ENCODE measurements at regions not wholly inside any gene's neighbourhood (a gene's known extent, or its start where the extent isn't known, plus 50 kb on each side); places are given as distances from the start of the nearest gene placed in this dataset.
"Not testable (repeated sequence)": the region's sequence is repeated elsewhere in the genome, so short reads cannot be mapped to it uniquely, and the experiment has no call there.

GRCh38 chr4:26047795-26048194 is 133.8 kb downstream of the SMIM20 start:
- peaks cover 12% of the 10 kb centered on the region for H3K4me1 Mint-ChIP-seq (ENCODE audit: low read depth)
- H3K36me3 Mint-ChIP-seq (ENCODE audit: low read depth) = no peaks in the 10 kb centered on the region
- H3K27me3 Mint-ChIP-seq = peaks cover 23% of the 10 kb centered on the region
- H3K9me3 Mint-ChIP-seq = no peaks in the 10 kb centered on the region
- no peak for DNase-seq
- H3K4me3 Mint-ChIP-seq = no peak overlapping the region
- H3K27ac Mint-ChIP-seq = no peak overlapping the region

DNA sequence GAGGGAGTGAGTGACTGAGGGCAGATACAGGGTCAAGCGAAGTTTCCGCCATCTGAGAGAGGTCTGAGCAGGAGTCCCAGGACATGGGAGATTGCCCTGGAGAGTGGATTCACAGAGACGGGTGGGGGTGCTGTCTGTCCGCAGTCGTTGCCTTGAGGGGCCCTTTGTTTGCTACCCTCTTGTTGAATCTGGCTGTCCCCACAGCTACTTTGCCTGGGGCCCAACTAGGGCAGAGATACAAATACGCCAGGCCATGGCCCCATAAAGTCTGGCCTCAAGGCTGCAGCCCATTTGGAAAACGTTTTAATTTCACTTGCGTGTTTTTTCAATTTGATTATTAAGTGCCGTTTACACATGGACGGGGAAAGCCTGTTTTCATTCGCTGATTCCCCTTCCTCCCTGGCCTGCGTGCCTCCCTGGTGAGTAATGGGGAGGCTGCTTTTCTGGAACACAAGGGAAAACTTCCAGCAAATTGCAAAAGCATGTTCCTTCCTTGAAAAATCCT is 134.4 kb downstream of the SMIM20 start:
- Mint-ChIP-seq H3K36me3 (ENCODE audit: low read depth) (no peaks in the 10 kb centered on the region), H3K9me3 (no peaks in the 10 kb centered on the region), H3K27me3 (peaks cover 23% of the 10 kb centered on the region), H3K27ac (no peak overlapping the region), H3K4me3 (no peak overlapping the region), H3K4me1 (ENCODE audit: low read depth) (peaks cover 12% of the 10 kb centered on the region)
- DNase-seq = no peak

- peaks cover 12% of the 10 kb centered on the region for H3K4me1 Mint-ChIP-seq (ENCODE audit: low read depth)
- DNase-seq = no peak
- no peak overlapping the region for H3K27ac Mint-ChIP-seq
- no peaks in the 10 kb centered on the region for H3K9me3 Mint-ChIP-seq
- no peak overlapping the region for H3K4me3 Mint-ChIP-seq
- peaks cover 23% of the 10 kb centered on the region for H3K27me3 Mint-ChIP-seq
- H3K36me3 Mint-ChIP-seq (ENCODE audit: low read depth) = no peaks in the 10 kb centered on the region
Observed at GRCh38 chr4:26048950-26049349, 134.9 kb downstream of the SMIM20 start.

DNA sequence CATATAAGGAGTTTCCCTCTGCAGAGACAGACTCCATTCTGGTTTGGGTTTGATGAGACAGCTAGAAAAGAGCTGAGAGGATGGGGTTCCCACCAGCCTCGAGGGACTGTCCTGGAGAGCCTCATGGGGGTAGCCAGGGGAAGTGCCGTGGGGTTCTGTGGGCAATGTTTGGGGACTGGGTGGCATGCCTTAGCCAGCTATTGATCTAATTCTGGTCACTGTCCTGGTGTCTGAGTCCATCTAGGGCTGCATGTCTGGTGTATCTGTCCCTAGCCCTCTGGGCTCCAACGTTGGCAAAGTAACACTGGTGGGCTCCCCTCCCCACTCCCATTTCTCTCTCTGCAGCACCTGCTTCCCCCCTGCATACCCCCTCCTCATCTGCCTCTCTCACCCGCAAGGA is 135.4 kb downstream of the SMIM20 start:
- no peaks in the 10 kb centered on the region for H3K9me3 Mint-ChIP-seq
- no peak for DNase-seq
- H3K4me3 Mint-ChIP-seq = no peak overlapping the region
- H3K27ac Mint-ChIP-seq = no peak overlapping the region
- H3K36me3 Mint-ChIP-seq (ENCODE audit: low read depth) = no peaks in the 10 kb centered on the region
- H3K4me1 Mint-ChIP-seq (ENCODE audit: low read depth) = peaks cover 7% of the 10 kb centered on the region
- H3K27me3 Mint-ChIP-seq = peaks cover 21% of the 10 kb centered on the region

DNA sequence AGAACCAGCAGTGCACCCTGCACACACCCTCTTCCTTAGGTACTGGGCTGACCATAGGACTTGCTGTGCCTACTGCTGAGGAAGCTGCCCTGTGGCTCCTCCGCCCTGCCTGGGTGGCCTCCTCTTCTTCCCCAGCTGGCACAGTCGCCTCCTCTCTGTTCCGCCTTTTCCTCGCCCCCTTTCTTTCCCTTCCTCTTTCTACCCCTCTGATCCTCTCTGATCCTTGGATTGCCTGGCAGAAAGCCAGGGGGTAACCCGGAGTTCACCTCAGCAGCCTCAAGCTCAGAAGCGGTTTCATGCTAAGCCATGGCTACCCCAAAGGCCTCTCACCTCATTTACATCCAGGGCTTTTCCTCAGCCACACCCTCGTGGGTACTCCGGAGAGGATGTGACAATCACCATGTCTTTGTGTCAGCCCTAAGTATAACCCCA is 136.2 kb downstream of the SMIM20 start:
- Mint-ChIP-seq H3K4me1 (ENCODE audit: low read depth) (peaks cover 6% of the 10 kb centered on the region), H3K27me3 (peaks cover 21% of the 10 kb centered on the region), H3K4me3 (no peak overlapping the region), H3K27ac (no peak overlapping the region), H3K36me3 (ENCODE audit: low read depth) (no peaks in the 10 kb centered on the region), H3K9me3 (peaks cover 2% of the 10 kb centered on the region)
- no peak for DNase-seq

GRCh38 chr4:26050671-26051070 is 136.7 kb downstream of the SMIM20 start:
- Mint-ChIP-seq H3K27me3 (peaks cover 21% of the 10 kb centered on the region), H3K9me3 (peaks cover 2% of the 10 kb centered on the region), H3K4me1 (ENCODE audit: low read depth) (peaks cover 6% of the 10 kb centered on the region), H3K4me3 (no peak overlapping the region), H3K27ac (no peak overlapping the region), H3K36me3 (ENCODE audit: low read depth) (no peaks in the 10 kb centered on the region)
- no peak for DNase-seq

GRCh38 chr4:26051240-26051639 is 137.2 kb downstream of the SMIM20 start:
- Mint-ChIP-seq H3K36me3 (ENCODE audit: low read depth) (no peaks in the 10 kb centered on the region), H3K9me3 (peaks cover 2% of the 10 kb centered on the region), H3K27ac (no peak overlapping the region), H3K27me3 (peaks cover 19% of the 10 kb centered on the region), H3K4me3 (no peak overlapping the region), H3K4me1 (ENCODE audit: low read depth) (peaks cover 6% of the 10 kb centered on the region)
- no peak for DNase-seq

DNA sequence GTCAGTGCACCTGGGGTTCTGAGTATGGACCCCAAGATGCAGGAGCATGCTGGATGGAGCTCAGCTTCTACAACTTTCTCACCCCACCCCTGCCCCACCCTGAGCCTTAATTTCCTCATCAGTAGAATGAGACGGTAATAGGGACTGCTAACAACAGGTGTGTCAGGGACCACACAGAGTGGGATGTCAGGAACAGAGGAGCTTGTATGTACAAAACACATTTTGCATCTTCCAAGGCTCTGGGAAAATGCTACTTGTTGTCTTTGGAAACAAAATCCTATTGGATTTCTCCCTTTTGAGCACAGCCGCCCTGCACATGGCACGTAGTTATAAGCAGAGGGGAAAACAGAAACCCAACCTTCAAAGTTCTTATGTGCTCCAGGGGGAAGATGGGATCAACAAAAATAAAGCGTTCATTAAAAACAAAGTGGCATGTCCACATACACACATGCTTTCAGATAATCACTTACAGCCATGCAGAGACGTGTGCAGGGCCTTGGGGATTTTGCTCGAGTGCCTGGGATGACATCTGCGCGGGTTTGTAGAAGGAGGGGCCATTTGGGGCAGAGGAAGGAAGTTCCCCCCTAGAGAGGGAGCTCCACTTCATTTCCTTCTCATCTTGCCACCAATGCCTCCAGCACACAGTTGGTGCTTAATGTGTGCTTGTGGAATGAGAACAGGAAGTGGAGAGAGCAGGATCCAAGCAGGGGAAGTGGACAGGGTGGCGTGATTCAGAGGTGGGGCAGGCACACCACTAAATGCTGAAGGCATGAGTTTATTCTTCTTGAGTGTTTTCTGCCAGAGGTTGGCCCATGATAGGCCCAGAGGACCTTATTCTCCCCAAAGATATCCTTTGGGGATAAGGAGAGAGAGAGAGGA is 138.9 kb downstream of the SMIM20 start:
- peaks cover 6% of the 10 kb centered on the region for H3K9me3 Mint-ChIP-seq
- H3K4me3 Mint-ChIP-seq = no peak overlapping the region
- no peak overlapping the region for H3K27ac Mint-ChIP-seq
- peaks cover 8% of the 10 kb centered on the region for H3K4me1 Mint-ChIP-seq (ENCODE audit: low read depth)
- H3K36me3 Mint-ChIP-seq (ENCODE audit: low read depth) = no peaks in the 10 kb centered on the region
- H3K27me3 Mint-ChIP-seq = peaks cover 14% of the 10 kb centered on the region
- DNase-seq = no peak

DNA sequence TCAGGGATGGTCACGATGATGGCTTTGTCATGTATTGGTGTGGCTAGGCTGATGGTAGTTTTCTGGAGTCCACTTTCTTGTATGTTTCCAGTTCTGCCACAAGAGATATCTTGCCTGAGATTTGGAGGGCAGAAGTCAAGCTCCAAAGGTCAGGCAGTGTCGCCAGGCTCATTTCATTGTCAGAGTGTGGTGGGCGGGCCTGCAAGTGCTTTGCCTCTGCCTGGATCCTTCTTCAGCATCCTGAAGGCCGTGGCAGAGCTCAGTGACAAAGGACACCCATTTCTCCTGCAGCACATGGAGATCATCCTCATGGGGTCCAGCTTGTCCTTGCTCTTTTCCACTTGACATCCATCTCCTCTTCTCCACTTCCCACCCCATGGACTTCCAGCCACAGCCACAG is 139.7 kb downstream of the SMIM20 start:
- peaks cover 6% of the 10 kb centered on the region for H3K9me3 Mint-ChIP-seq

GRCh38 chr4:26055855-26056254 is 141.8 kb downstream of the SMIM20 start:
- H3K27me3 Mint-ChIP-seq = peaks cover 5% of the 10 kb centered on the region
- H3K4me3 Mint-ChIP-seq = no peak overlapping the region
- H3K27ac Mint-ChIP-seq = no peak overlapping the region
- H3K36me3 Mint-ChIP-seq (ENCODE audit: low read depth) = no peaks in the 10 kb centered on the region
- peaks cover 6% of the 10 kb centered on the region for H3K9me3 Mint-ChIP-seq
- no peak for DNase-seq
- H3K4me1 Mint-ChIP-seq (ENCODE audit: low read depth) = peaks cover 30% of the 10 kb centered on the region

More for the DNA sequence above, 139.7 kb downstream of the SMIM20 start:
- H3K4me3 Mint-ChIP-seq = no peak overlapping the region
- peaks cover 13% of the 10 kb centered on the region for H3K27me3 Mint-ChIP-seq
- DNase-seq = no peak
- H3K27ac Mint-ChIP-seq = no peak overlapping the region
- no peaks in the 10 kb centered on the region for H3K36me3 Mint-ChIP-seq (ENCODE audit: low read depth)
- peaks cover 15% of the 10 kb centered on the region for H3K4me1 Mint-ChIP-seq (ENCODE audit: low read depth)

DNA sequence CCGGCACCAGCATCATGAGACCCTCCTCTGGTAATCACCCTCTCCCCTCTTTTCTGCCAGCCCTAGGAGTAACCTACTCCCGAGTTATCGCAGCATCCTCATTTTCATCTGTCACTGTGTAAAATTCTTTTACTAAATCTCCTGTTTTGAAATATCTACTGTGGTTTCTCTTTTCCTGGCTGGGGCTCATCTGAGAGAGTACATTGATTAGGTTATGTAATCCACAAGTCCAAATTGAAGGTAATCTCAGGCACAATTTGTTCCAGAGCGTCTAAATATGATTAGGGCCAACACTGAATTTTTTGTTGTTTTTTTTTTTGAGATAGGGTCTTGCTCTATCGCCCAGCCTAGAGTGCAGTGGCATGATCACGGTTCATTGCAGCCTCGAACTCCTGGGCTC is 142.4 kb downstream of the SMIM20 start:
- peaks cover 34% of the 10 kb centered on the region for H3K4me1 Mint-ChIP-seq (ENCODE audit: low read depth)
- no peak overlapping the region for H3K4me3 Mint-ChIP-seq
- DNase-seq = no peak
- peaks cover 6% of the 10 kb centered on the region for H3K9me3 Mint-ChIP-seq
- no peak overlapping the region for H3K27ac Mint-ChIP-seq
- no peaks in the 10 kb centered on the region for H3K36me3 Mint-ChIP-seq (ENCODE audit: low read depth)
- H3K27me3 Mint-ChIP-seq = peaks cover 5% of the 10 kb centered on the region

- not testable (repeated sequence) for H3K36me3 Mint-ChIP-seq (ENCODE audit: low read depth); H3K27me3 Mint-ChIP-seq; H3K27ac Mint-ChIP-seq; H3K4me3 Mint-ChIP-seq; H3K9me3 Mint-ChIP-seq; DNase-seq
- peaks cover 36% of the 10 kb centered on the region for H3K4me1 Mint-ChIP-seq (ENCODE audit: low read depth)
Observed at GRCh38 chr4:26057839-26058238, 143.8 kb downstream of the SMIM20 start.

DNA sequence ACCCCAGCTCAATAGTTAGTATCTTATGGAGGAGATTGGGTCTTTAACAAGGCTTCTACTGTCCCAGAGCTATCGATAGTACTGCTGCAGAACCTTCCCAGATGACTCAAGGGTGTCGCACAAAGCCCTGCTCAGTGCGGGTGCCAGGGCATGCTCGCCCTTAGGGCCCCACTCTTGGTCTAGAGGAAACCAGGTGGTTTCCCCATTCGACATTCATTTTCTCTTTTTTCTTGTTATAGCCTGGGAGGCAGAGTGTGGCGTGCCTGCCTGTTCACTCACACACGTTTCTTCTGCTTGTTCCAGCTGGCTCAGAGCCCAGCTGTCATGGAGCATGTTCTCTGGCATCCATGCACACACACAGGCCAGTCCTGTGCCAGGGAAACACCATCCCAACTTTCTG is 144.5 kb downstream of the SMIM20 start:
- H3K27ac Mint-ChIP-seq = peak overlapping the region; percentile 60
- H3K36me3 Mint-ChIP-seq (ENCODE audit: low read depth) = no peaks in the 10 kb centered on the region
- H3K4me3 Mint-ChIP-seq = no peak overlapping the region
- peaks cover 36% of the 10 kb centered on the region for H3K4me1 Mint-ChIP-seq (ENCODE audit: low read depth)
- peak; percentile 60 for DNase-seq
- peaks cover 6% of the 10 kb centered on the region for H3K9me3 Mint-ChIP-seq
- H3K27me3 Mint-ChIP-seq = peaks cover 5% of the 10 kb centered on the region

- H3K36me3 Mint-ChIP-seq (ENCODE audit: low read depth) = no peaks in the 10 kb centered on the region
- H3K9me3 Mint-ChIP-seq = peaks cover 6% of the 10 kb centered on the region
- H3K4me3 Mint-ChIP-seq = no peak overlapping the region
- no peak for DNase-seq
- peaks cover 36% of the 10 kb centered on the region for H3K4me1 Mint-ChIP-seq (ENCODE audit: low read depth)
- no peak overlapping the region for H3K27ac Mint-ChIP-seq
- peaks cover 5% of the 10 kb centered on the region for H3K27me3 Mint-ChIP-seq
Observed at GRCh38 chr4:26059391-26060154, 145.6 kb downstream of the SMIM20 start.

DNA sequence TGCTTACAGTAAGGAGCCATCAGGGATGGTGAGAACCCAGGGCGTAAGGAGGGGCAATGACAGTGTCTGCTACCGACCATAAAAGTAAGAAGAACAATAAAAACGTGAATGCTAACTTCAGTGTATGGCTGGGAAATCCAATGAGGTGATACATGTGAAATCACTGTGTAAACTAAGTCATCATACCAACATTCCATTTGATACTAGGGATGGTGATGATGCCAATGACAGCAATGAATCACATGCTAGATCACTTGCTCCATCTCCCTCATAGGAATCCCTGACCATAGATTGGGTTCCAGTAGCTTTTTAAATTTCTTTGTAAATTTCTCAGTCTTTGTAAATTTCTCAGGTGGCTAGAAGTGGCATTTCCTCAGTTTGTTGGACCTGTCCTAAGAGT is 146.3 kb downstream of the SMIM20 start:
- H3K9me3 Mint-ChIP-seq = peaks cover 4% of the 10 kb centered on the region
- H3K27ac Mint-ChIP-seq = no peak overlapping the region
- H3K36me3 Mint-ChIP-seq (ENCODE audit: low read depth) = no peaks in the 10 kb centered on the region
- H3K4me1 Mint-ChIP-seq (ENCODE audit: low read depth) = peaks cover 30% of the 10 kb centered on the region
- H3K4me3 Mint-ChIP-seq = no peak overlapping the region
- no peak for DNase-seq
- peaks cover 5% of the 10 kb centered on the region for H3K27me3 Mint-ChIP-seq

Measured in activated T-cell treated with anti-CD3 and anti-CD28 coated beads, Interleukin-2, amount 50 U/mL, for 24 hours (primary cell).